ENCODE measurements at regions not wholly inside any gene's neighbourhood (a gene's known extent, or its start where the extent isn't known, plus 50 kb on each side); places are given as distances from the start of the nearest gene placed in this dataset.

DNA sequence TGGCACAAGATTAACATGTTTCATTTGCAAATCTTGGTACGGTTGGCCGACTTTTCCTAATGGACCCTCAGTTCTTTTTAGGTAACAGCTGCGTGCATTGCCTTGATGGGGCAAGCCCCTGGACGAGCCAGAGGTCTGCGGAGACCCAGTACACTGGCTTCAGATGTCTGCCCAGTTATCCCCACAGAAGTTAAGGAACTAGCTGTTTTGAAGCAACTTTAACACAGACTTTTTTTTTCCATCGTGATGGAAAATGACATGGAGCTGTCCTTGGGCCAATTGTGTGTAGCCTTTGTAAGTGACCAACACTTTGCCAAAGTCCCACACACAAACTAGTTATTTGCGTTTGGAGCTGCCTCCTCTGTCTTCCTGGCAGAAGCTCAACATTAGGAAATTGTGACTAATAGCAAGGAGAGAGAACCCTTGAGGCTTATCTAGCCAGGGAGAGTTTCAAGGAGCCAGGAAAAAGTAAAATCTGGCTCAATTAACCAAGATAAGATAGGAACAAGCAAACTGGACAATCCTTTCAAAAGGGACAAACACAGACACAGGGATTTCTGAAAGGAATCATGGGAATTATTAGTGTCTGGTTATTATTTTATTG is 99.6 kb upstream of the BMPER start:
- no peak for TF ChIP-seq MYC (IDR thresholded peaks at IDR 0.05; ENCODE audit: low read depth, low read length)
- no peak for TF ChIP-seq POLR2A (IDR thresholded peaks at IDR 0.05; ENCODE audit: extremely low read depth, insufficient read length)
- TF ChIP-seq, protein P1, sequence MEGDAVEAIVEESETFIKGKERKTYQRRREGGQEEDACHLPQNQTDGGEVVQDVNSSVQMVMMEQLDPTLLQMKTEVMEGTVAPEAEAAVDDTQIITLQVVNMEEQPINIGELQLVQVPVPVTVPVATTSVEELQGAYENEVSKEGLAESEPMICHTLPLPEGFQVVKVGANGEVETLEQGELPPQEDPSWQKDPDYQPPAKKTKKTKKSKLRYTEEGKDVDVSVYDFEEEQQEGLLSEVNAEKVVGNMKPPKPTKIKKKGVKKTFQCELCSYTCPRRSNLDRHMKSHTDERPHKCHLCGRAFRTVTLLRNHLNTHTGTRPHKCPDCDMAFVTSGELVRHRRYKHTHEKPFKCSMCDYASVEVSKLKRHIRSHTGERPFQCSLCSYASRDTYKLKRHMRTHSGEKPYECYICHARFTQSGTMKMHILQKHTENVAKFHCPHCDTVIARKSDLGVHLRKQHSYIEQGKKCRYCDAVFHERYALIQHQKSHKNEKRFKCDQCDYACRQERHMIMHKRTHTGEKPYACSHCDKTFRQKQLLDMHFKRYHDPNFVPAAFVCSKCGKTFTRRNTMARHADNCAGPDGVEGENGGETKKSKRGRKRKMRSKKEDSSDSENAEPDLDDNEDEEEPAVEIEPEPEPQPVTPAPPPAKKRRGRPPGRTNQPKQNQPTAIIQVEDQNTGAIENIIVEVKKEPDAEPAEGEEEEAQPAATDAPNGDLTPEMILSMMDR (IDR thresholded peaks at IDR 0.05; ENCODE audit: low read depth, low read length) = no peak
- TF ChIP-seq, protein P2, sequence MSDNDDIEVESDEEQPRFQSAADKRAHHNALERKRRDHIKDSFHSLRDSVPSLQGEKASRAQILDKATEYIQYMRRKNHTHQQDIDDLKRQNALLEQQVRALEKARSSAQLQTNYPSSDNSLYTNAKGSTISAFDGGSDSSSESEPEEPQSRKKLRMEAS (IDR thresholded peaks at IDR 0.05; ENCODE audit: low read depth, low read length) = no peak
- no peak for DNase-seq (ENCODE audit: low read depth)
- H3K4me3 ChIP-seq (ENCODE audit: low read depth, low read length) = no peak overlapping the region

DNA sequence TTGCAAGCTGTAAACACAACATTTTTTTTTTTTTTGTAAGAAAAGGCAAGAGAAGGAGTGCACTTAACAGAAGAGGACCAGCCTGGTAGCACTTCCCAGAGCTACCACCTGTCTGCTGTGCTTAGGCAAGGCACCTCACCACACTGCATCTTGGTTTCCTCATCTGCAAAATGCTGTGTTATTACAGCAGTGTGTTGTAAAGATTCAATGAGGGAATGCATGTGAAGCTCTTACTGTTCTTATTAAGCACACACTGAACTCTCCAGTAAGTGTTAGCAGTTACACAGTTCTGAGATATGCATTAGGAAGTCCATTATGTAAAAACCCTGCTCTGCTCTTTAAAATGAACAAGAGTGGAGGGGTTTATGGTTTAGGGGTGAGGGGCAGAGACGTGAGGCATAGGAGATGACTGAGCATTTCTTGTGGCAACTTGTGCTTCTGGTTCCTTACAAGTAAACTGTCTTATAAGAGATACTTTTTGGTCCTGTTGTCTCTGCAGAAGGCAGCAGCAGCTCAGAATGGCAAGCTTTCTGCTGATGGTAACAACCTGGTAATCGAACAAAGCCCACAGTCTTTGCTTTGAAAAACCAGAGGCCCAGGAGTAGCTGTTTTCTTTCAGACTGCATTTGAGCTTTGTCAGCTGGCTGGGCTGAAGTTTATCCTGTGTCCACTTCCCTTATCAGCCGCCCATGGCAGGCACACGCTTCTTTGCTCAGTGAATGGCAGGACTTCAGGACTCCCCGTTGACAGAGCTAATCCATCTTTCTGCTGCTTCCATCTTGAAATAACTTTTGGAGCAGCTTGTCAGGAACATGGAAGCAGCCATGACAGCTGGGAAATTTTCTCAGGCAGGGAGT is 98.8 kb upstream of the BMPER start:
- TF ChIP-seq POLR2A (IDR thresholded peaks at IDR 0.05; ENCODE audit: extremely low read depth, insufficient read length) = no peak
- TF ChIP-seq, protein P2 (IDR thresholded peaks at IDR 0.05; ENCODE audit: low read depth, low read length) = no peak
- TF ChIP-seq MYC (IDR thresholded peaks at IDR 0.05; ENCODE audit: low read depth, low read length) = no peak
- TF ChIP-seq, protein P1 (IDR thresholded peaks at IDR 0.05; ENCODE audit: low read depth, low read length) = no peak
- no peak for DNase-seq (ENCODE audit: low read depth)
- no peak overlapping the region for H3K4me3 ChIP-seq (ENCODE audit: low read depth, low read length)

DNA sequence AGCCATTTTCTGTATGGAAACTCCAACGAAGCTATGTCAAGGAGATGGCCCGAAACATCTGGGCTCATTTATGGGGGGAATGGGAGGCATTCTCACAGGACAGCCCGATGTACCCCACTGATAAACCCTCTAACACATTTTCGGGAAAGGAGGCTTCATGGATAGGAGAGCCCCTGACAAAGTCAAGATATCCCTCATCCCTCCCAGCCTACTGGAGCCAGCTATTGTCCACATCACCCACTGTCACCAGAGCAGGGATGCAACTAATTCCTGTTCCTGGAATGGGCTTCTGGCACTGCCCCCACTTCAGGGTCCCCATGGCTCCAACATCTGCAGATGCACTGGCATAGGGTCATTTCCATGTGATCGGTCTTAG is 98.2 kb upstream of the BMPER start:
- TF ChIP-seq, protein P1 (IDR thresholded peaks at IDR 0.05; ENCODE audit: low read depth, low read length) = no peak
- TF ChIP-seq MYC (IDR thresholded peaks at IDR 0.05; ENCODE audit: low read depth, low read length) (no peak), POLR2A (IDR thresholded peaks at IDR 0.05; ENCODE audit: extremely low read depth, insufficient read length) (no peak)
- TF ChIP-seq, protein P2 (IDR thresholded peaks at IDR 0.05; ENCODE audit: low read depth, low read length) = no peak
- no peak overlapping the region for H3K4me3 ChIP-seq (ENCODE audit: low read depth, low read length)
- no peak for DNase-seq (ENCODE audit: low read depth)

- peak; percentile 29 for DNase-seq (ENCODE audit: low read depth)
- TF ChIP-seq POLR2A (IDR thresholded peaks at IDR 0.05; ENCODE audit: extremely low read depth, insufficient read length) (no peak), MYC (IDR thresholded peaks at IDR 0.05; ENCODE audit: low read depth, low read length) (no peak)
- TF ChIP-seq, protein P2 (IDR thresholded peaks at IDR 0.05; ENCODE audit: low read depth, low read length) = no peak
- TF ChIP-seq, protein P1 (IDR thresholded peaks at IDR 0.05; ENCODE audit: low read depth, low read length) = peak; percentile 59
- H3K4me3 ChIP-seq (ENCODE audit: low read depth, low read length) = no peak overlapping the region
These were observed 97.4 kb upstream of the BMPER start for GRCh38 chr7:33807779-33808482.

- DNase-seq (ENCODE audit: low read depth) = no peak
- TF ChIP-seq, protein P1 (IDR thresholded peaks at IDR 0.05; ENCODE audit: low read depth, low read length) = no peak
- no peak for TF ChIP-seq MYC (IDR thresholded peaks at IDR 0.05; ENCODE audit: low read depth, low read length)
- TF ChIP-seq, protein P2 (IDR thresholded peaks at IDR 0.05; ENCODE audit: low read depth, low read length) = no peak
- TF ChIP-seq POLR2A (IDR thresholded peaks at IDR 0.05; ENCODE audit: extremely low read depth, insufficient read length) = no peak
- H3K4me3 ChIP-seq (ENCODE audit: low read depth, low read length) = no peak overlapping the region
These were observed 96.1 kb upstream of the BMPER start for GRCh38 chr7:33809228-33809627.

Measured in NB4 (cell line).